Dedifferentiated amniotic fluid mesenchymal stem cell (primary cell): ENCODE measurements at regions not wholly inside any gene's neighbourhood (a gene's known extent, or its start where the extent isn't known, plus 50 kb on each side); places are given as distances from the start of the nearest gene placed in this dataset.
"Not testable (repeated sequence)": the region's sequence is repeated elsewhere in the genome, so short reads cannot be mapped to it uniquely, and the experiment has no call there.

ENCODE experiments used
- DNase-seq: peaks from one replicate; pipeline ENCODE4 v3.0.0-alpha.2; 2016; ENCODE audit errors: extremely low spot score

DNA sequence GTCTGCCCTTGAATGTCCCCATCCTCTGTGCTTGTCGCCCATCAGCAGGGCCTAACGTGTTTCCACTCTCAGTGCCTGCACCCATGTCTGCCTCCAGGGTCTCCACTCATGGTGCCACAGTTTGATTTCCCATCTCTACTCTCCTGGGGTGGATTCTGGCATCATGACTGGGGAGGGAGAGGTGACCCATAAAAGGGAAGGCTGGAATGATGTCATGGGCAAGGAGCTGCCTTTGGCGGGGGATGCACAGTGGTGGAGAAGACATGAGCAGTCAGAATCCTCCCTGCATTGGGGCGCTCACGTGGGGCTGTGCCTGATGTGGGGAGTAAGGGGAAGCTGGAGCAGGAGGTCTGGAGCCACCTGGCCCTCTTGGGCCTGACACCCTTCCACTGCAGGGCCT lies 100.9 kb downstream of the USP22 start:
- no peak for DNase-seq

DNA sequence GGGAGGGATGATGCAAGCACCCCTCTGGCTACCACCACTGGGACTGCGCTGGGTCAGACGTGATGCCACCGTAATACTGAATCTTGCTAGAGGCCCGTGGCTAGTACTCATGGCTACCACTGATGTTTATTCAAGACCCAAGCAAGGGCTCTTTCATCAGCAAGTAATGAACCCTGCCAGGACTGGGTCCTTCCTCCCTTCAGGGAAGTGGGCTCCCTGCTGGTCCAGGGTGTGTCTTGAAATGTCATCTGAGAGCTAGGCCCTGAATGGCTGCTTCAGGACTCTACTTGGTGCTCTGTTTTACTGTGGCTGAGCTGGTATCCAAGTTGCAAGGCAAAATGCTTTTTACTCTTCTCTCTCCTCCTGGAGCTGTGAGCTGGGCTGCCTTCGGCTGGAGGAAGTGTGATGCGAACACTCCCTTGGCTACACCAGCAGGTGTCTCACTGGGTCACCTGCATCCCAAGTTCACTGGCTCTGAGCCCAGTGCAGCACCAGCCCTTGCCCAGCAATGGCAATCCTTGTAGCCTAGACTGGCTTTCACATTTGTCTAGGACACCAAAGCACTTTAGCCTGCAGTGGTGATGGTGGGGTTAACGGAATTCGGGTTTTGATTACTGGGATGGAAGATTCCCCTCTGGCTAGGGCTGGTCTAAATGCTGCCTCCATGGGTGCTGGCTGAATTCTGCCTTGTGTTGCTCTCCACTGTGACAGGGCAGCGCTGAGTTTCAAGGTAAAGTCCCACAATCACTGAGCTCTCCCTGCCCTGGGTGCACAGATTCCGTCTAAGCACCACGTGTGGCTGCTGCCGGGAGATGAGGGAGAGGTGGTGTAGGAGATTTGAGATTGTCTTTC lies 98.6 kb downstream of the USP22 start:
- DNase-seq = no peak

DNA sequence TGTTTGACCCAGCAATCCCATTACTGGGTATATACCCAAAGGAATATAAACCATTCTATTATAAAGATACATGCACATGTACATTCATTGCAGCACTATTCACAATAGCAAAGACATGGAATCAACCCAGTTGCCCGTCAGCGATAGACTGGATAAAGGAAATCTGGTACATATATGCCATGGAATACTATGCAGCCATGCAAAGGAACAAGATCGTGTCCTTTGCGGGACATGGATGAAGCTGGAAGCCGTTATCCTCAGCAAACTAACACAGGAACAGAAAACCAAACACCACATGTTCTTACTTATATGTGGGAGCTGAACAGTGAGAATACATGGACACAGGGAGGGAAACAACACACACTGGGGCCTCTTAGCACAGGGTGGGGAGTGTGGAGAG lies 95.1 kb downstream of the USP22 start:
- DNase-seq = not testable (repeated sequence)

DNA sequence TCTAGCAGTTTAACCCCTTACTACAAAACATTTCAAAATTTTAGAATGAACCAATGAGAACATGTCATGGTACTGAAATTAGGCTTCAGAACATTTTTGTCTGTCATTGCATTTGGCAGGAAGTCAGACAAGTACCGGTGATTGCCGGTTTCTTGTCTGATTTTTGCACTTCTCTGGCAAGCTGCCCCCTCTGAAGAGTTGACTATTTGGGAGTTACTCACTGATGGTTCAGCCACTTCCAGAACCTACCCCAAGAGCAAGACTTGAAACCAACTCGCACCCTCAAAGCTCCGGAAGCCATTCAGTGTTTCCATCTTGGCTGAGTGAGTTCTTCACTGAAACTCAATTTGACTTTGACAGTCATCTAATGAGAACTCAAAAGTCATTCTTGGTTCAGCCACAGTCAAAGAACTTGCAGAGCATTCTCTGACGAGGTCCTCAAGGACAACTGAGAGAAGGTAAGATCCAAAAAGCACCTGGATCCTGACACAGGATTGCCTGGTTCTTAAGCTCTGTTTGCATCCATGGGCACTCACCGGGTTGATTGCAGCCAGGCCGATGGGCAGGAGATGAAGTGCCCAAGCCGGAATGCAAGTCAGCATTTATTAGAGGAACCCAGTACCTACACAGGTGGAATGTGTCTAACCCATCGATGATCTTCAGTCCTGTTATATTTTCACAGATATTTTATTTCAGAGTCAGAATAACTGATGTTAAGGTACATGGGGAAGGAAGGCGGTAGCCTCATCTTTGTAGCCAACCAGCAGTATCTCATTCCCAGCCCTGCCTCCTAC lies 93.6 kb downstream of the USP22 start:
- no peak for DNase-seq
